Esophagus muscularis mucosa (tissue), 4 donors: ENCODE measurements at regions not wholly inside any gene's neighbourhood (a gene's known extent, or its start where the extent isn't known, plus 50 kb on each side); places are given as distances from the start of the nearest gene placed in this dataset.

Experiments used
- DNase-seq: peaks from one replicate; pipeline ENCODE4 v3.0.0-alpha.2; 2017; ENCODE audit errors: extremely low spot score
- H3K27ac ChIP-seq, 4 donors: fragments of 200-600 bp; sonication (generic); replicated peaks in 1 of 4; 1 replicate in 3 of 4; 2 replicates in 1 of 4; pipeline ENCODE4 v1.5.1; 2016 to 2019; ENCODE audit warnings: mild to moderate bottlenecking in 1 of 4
- H3K27me3 ChIP-seq, 4 donors: fragments of 200-600 bp; sonication (generic); one replicate each; pipeline versions ENCODE4 v1.5.1 to v1.6.0; 2016 to 2019
- H3K36me3 ChIP-seq, 4 donors: fragments of 200-600 bp; sonication (generic); one replicate each; pipeline ENCODE4 v1.5.1; 2016 to 2019
- H3K4me1 ChIP-seq, 4 donors: fragments of 200-600 bp; sonication (generic); one replicate each; pipeline ENCODE4 v1.5.1; 2016 to 2019
- H3K4me3 ChIP-seq, 4 donors: fragments of 200-600 bp; sonication (generic); 1 replicate in 2 of 4; 2 replicates in 2 of 4; pipeline ENCODE4 v1.5.1; 2016 to 2019; ENCODE audit warnings: mild to moderate bottlenecking in 4 of 4, moderate library complexity in 1 of 4
- H3K9me3 ChIP-seq, 4 donors: fragments of 200-600 bp; sonication (generic); 1 replicate in 3 of 4; 2 replicates in 1 of 4; pipeline ENCODE4 v1.5.1; 2016 to 2019
- CTCF ChIP-seq, 3 experiments: fragments of 200-600 bp in 2 of 3; fragments of 450-650 bp in 1 of 3; sonication (generic) in 2 of 3; IDR thresholded peaks; one replicate each; pipeline ENCODE4 v1.5.1; 2017 to 2019; ENCODE audit warnings: antibody characterized with exemption in 3 of 3, mild to moderate bottlenecking in 2 of 3, moderate library complexity in 1 of 3
- EP300 ChIP-seq: sonication (generic); formaldehyde crosslinking; IDR thresholded peaks from one replicate; pipeline ENCODE4 v1.6.1; 2017; ENCODE audit warnings: antibody characterized with exemption
- POLR2A ChIP-seq: fragments of 450-650 bp; IDR thresholded peaks from one replicate; pipeline ENCODE4 v1.6.1; 2017; ENCODE audit warnings: antibody characterized with exemption, moderate library complexity, mild to moderate bottlenecking, low read depth
- POLR2AphosphoS5 ChIP-seq, 2 donors: sonication (generic); formaldehyde crosslinking; IDR thresholded peaks; one replicate each; pipeline ENCODE4 v1.6.1; 2017; ENCODE audit warnings: antibody characterized with exemption in 2 of 2
- WGBS: methylation state at CpG from one replicate; pipeline ENCODE4 v1.1.5; 2018; 5-methylcytosine and 5-hydroxymethylcytosine counted together
- intact Hi-C: fragments of 100-400 bp; cut with DNase I; formaldehyde crosslinking; loops from one replicate; pipeline ENCODE4 v1.15.1; 2023

GRCh38 chr13:80654638-80655249, 313.8 kb upstream of the SPRY2 start:
- TF ChIP-seq CTCF (IDR thresholded peaks at IDR 0.05) (no peak), EP300 (no peak), POLR2AphosphoS5 (IDR thresholded peaks at IDR 0.05) (no peak), POLR2A (no peak)
- peak overlapping the region in 2 of 4 donors; percentile 13 to 26 for H3K4me3 ChIP-seq
- intact Hi-C loops, result no loop called here

GRCh38 chr13:80649274-80649673, 308.3 kb upstream of the SPRY2 start:
- Histone ChIP-seq H3K4me3 (no peak overlapping the region), H3K9me3 (no peaks in the 10 kb centered on the region), H3K27ac (no peak overlapping the region), H3K27me3 (no peaks in the 10 kb centered on the region), H3K36me3 (no peaks in the 10 kb centered on the region), H3K4me1 (no peaks in the 10 kb centered on the region)
- TF ChIP-seq POLR2A (no peak), POLR2AphosphoS5 (IDR thresholded peaks at IDR 0.05) (no peak), CTCF (IDR thresholded peaks at IDR 0.05) (no peak), EP300 (no peak)
- intact Hi-C loops, result no loop called here
- 95% methylated on average over 2 of the region's 2 CpGs for WGBS
- DNase-seq, result no peak

More at GRCh38 chr13:80654638-80655249, 313.8 kb upstream of the SPRY2 start:
- no peaks in the 10 kb centered on the region for H3K4me1 ChIP-seq
- no peak overlapping the region for H3K27ac ChIP-seq
- no peaks in the 10 kb centered on the region for H3K9me3 ChIP-seq
- DNase-seq, result no peak
- WGBS, result 60% methylated on average over 16 of the region's 37 CpGs
- H3K27me3 ChIP-seq, result peaks cover 0 to 5% (median 0%) of the 10 kb centered on the region in 4 donors
- no peaks in the 10 kb centered on the region for H3K36me3 ChIP-seq

- DNase-seq, result no peak
- intact Hi-C loops, result no loop called here
- H3K4me3 ChIP-seq, result no peak overlapping the region
- no peaks in the 10 kb centered on the region for H3K36me3 ChIP-seq
- H3K27me3 ChIP-seq, result no peaks in the 10 kb centered on the region
- TF ChIP-seq POLR2A (no peak), CTCF (IDR thresholded peaks at IDR 0.05) (no peak), EP300 (no peak), POLR2AphosphoS5 (IDR thresholded peaks at IDR 0.05) (no peak)
- 53% methylated on average over 3 of the region's 3 CpGs for WGBS
- no peaks in the 10 kb centered on the region for H3K9me3 ChIP-seq
- no peak overlapping the region for H3K27ac ChIP-seq
- H3K4me1 ChIP-seq, result no peaks in the 10 kb centered on the region
These were observed 301.7 kb upstream of the SPRY2 start for GRCh38 chr13:80642641-80643040.

GRCh38 chr13:80633251-80633650, 292.3 kb upstream of the SPRY2 start:
- 80% methylated on average over 1 of the region's 1 CpG for WGBS
- intact Hi-C loops, result no loop called here
- Histone ChIP-seq H3K9me3 (no peaks in the 10 kb centered on the region), H3K4me3 (no peak overlapping the region), H3K27ac (no peak overlapping the region), H3K27me3 (no peaks in the 10 kb centered on the region), H3K36me3 (no peaks in the 10 kb centered on the region), H3K4me1 (no peaks in the 10 kb centered on the region)
- DNase-seq, result no peak
- TF ChIP-seq POLR2AphosphoS5 (IDR thresholded peaks at IDR 0.05) (no peak), POLR2A (no peak), CTCF (IDR thresholded peaks at IDR 0.05) (no peak), EP300 (no peak)

GRCh38 chr13:80630685-80631121, 289.8 kb upstream of the SPRY2 start:
- TF ChIP-seq EP300 (no peak), POLR2AphosphoS5 (IDR thresholded peaks at IDR 0.05) (peak in 1 of 2 donors; percentile 59), CTCF (IDR thresholded peaks at IDR 0.05) (no peak)
- Histone ChIP-seq H3K4me1 (no peaks in the 10 kb centered on the region), H3K36me3 (no peaks in the 10 kb centered on the region), H3K9me3 (no peaks in the 10 kb centered on the region), H3K27ac (peak overlapping the region; percentile 40 to 47 (median 46)), H3K27me3 (no peaks in the 10 kb centered on the region), H3K4me3 (no peak overlapping the region)
- 79% methylated on average over 3 of the region's 3 CpGs for whole genome bisulfite sequencing
- DNase-seq, result no peak
- intact Hi-C loops, result no loop called here
